Lower lobe of right lung (tissue), 2 donors: ENCODE measurements at regions not wholly inside any gene's neighbourhood (a gene's known extent, or its start where the extent isn't known, plus 50 kb on each side); places are given as distances from the start of the nearest gene placed in this dataset.

Experiments used
- ATAC-seq, 2 donors: fragments of 200-7000 bp; cut with Tn5 transposase; one replicate each; pipeline ENCODE4 v1.9.1; 2020 to 2022; ENCODE audit warnings: mild to moderate bottlenecking in 2 of 2, moderate library complexity in 2 of 2
- DNase-seq: peaks from one replicate; pipeline ENCODE4 v3.0.0-alpha.2; 2020
- H3K27ac ChIP-seq: fragments of 200-600 bp; one replicate; pipeline ENCODE4 v1.8.0; 2022
- H3K27me3 ChIP-seq: fragments of 200-600 bp; one replicate; pipeline ENCODE4 v1.8.0; 2022; ENCODE audit warnings: low read depth
- H3K36me3 ChIP-seq: fragments of 200-600 bp; one replicate; pipeline ENCODE4 v1.8.0; 2022; ENCODE audit warnings: mild to moderate bottlenecking
- H3K4me1 ChIP-seq: fragments of 200-600 bp; one replicate; pipeline ENCODE4 v1.8.0; 2022
- H3K4me3 ChIP-seq: fragments of 200-600 bp; one replicate; pipeline ENCODE4 v1.8.0; 2022; ENCODE audit warnings: mild to moderate bottlenecking
- H3K9me3 ChIP-seq: fragments of 200-600 bp; one replicate; pipeline ENCODE4 v1.8.0; 2022
- CTCF ChIP-seq: fragments of 200-600 bp; IDR thresholded peaks from one replicate; pipeline ENCODE4 v1.8.0; 2022; ENCODE audit warnings: antibody characterized with exemption, mild to moderate bottlenecking
- intact Hi-C: fragments of 100-400 bp; cut with DNase I; formaldehyde crosslinking; loops from one replicate; pipeline ENCODE4 v1.11.0; 2022
- donor health status: DM: no; HTN: yes; CAD: no; lungs with severe emphysema.

DNA sequence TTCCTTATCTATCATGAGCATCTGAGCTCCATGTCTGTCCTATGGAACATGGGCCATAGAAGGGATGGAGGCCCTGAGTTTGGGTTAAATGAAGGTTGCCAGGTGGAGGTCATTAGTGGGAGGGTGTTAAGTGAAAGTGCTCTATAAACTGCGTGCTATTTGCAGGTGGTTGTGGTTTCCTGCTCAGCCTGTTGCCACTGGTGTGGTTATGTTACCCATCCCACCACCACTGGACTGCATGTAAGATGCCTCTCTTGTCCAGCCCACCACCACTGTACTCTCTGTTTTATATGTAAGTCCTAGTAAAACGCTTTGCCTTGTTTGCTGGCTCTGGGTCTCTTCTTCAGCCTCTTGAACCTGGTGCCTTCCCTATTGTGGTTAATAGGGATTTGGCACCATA, 711.2 kb downstream of the SORCS3 start:
- DNase-seq, result no peak
- intact Hi-C loops, result no loop called here
- H3K4me3 ChIP-seq, result no peak overlapping the region
- H3K4me1 ChIP-seq, result no peaks in the 10 kb centered on the region
- H3K27ac ChIP-seq, result no peak overlapping the region
- no peaks in the 10 kb centered on the region for H3K27me3 ChIP-seq
- H3K36me3 ChIP-seq, result no peaks in the 10 kb centered on the region
- no peak for ATAC-seq
- TF ChIP-seq CTCF, result no peak
- no peaks in the 10 kb centered on the region for H3K9me3 ChIP-seq

- H3K4me3 ChIP-seq, result no peak overlapping the region
- no peak for ATAC-seq
- H3K27ac ChIP-seq, result no peak overlapping the region
- H3K4me1 ChIP-seq, result no peaks in the 10 kb centered on the region
- no peaks in the 10 kb centered on the region for H3K27me3 ChIP-seq
- intact Hi-C loops, result no loop called here
- DNase-seq, result no peak
- TF ChIP-seq CTCF, result no peak
- H3K36me3 ChIP-seq, result no peaks in the 10 kb centered on the region
- no peaks in the 10 kb centered on the region for H3K9me3 ChIP-seq
Measured at GRCh38 chr10:105351187-105351586, 710.1 kb downstream of the SORCS3 start.

DNA sequence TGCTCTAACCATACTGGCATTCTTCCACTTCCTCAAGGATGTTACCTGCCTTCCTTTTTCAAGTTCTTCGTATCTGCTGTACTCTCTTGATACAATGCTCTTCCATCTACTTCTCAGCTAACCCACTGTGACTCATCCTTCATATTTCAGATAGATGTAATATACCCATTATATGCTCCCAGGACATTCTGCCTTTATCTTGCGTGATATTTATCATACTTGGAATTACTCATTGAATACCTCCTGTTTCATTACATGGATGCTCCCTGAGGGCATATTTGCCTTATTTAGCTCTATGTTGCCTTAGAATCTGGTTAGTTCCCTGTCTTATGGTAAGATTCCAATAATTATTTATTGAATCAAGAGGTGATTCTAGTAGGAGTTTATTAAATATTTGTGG, 706.4 kb downstream of the SORCS3 start:
- no peak overlapping the region for H3K4me3 ChIP-seq
- intact Hi-C loops, result no loop called here
- H3K4me1 ChIP-seq, result no peaks in the 10 kb centered on the region
- H3K9me3 ChIP-seq, result no peaks in the 10 kb centered on the region
- H3K27ac ChIP-seq, result no peak overlapping the region
- no peak for ATAC-seq
- no peaks in the 10 kb centered on the region for H3K27me3 ChIP-seq
- no peak for TF ChIP-seq CTCF
- no peaks in the 10 kb centered on the region for H3K36me3 ChIP-seq
- no peak for DNase-seq

GRCh38 chr10:105342606-105343005, 701.5 kb downstream of the SORCS3 start:
- H3K4me3 ChIP-seq, result no peak overlapping the region
- H3K27ac ChIP-seq, result no peak overlapping the region
- TF ChIP-seq CTCF, result no peak
- H3K27me3 ChIP-seq, result no peaks in the 10 kb centered on the region
- no peaks in the 10 kb centered on the region for H3K9me3 ChIP-seq
- intact Hi-C loops, result no loop called here
- ATAC-seq (no peak), DNase-seq (no peak)
- no peaks in the 10 kb centered on the region for H3K36me3 ChIP-seq
- no peaks in the 10 kb centered on the region for H3K4me1 ChIP-seq

GRCh38 chr10:105339669-105340068, 698.6 kb downstream of the SORCS3 start:
- H3K4me3 ChIP-seq, result no peak overlapping the region
- intact Hi-C loops, result no loop called here
- no peak for ATAC-seq
- no peaks in the 10 kb centered on the region for H3K4me1 ChIP-seq
- no peak for TF ChIP-seq CTCF
- H3K36me3 ChIP-seq, result no peaks in the 10 kb centered on the region
- DNase-seq, result no peak
- H3K9me3 ChIP-seq, result no peaks in the 10 kb centered on the region
- H3K27ac ChIP-seq, result no peak overlapping the region
- no peaks in the 10 kb centered on the region for H3K27me3 ChIP-seq
